ENCODE measurements at regions not wholly inside any gene's neighbourhood (a gene's known extent, or its start where the extent isn't known, plus 50 kb on each side); places are given as distances from the start of the nearest gene placed in this dataset.

- peak; percentile 65 for DNase-seq (ENCODE audit: low read depth)
Measured at GRCh38 chr11:106400949-106401570, 323.6 kb downstream of the AASDHPPT start.

- DNase-seq (ENCODE audit: low read depth) = no peak
Measured at GRCh38 chr11:106403751-106404150, 326.3 kb downstream of the AASDHPPT start.

GRCh38 chr11:106409222-106409621, 331.8 kb downstream of the AASDHPPT start:
- peak; percentile 43 for DNase-seq (ENCODE audit: low read depth)

GRCh38 chr11:106409671-106410070, 332.2 kb downstream of the AASDHPPT start:
- no peak for DNase-seq (ENCODE audit: low read depth)

- DNase-seq (ENCODE audit: low read depth) = no peak
Measured at GRCh38 chr11:106410902-106411301, 333.4 kb downstream of the AASDHPPT start.

GRCh38 chr11:106413222-106413621, 335.8 kb downstream of the AASDHPPT start:
- no peak for DNase-seq (ENCODE audit: low read depth)

GRCh38 chr11:106415510-106415909, 338.0 kb downstream of the AASDHPPT start:
- no peak for DNase-seq (ENCODE audit: low read depth)

- no peak for DNase-seq (ENCODE audit: low read depth)
Measured at GRCh38 chr11:106418791-106419190, 341.3 kb downstream of the AASDHPPT start.

- DNase-seq (ENCODE audit: low read depth) = peak; percentile 43
Measured at GRCh38 chr11:106420048-106420665, 342.7 kb downstream of the AASDHPPT start.

GRCh38 chr11:106420686-106421085, 343.2 kb downstream of the AASDHPPT start:
- no peak for DNase-seq (ENCODE audit: low read depth)

- DNase-seq (ENCODE audit: low read depth) = peak; percentile 15
Measured at GRCh38 chr11:106421676-106422292, 344.3 kb downstream of the AASDHPPT start.

- no peak for DNase-seq (ENCODE audit: low read depth)
Measured at GRCh38 chr11:106422583-106422982, 345.1 kb downstream of the AASDHPPT start.

- peak; percentile 69 for DNase-seq (ENCODE audit: low read depth)
Measured at GRCh38 chr11:106424111-106424510, 346.6 kb downstream of the AASDHPPT start.

- no peak for DNase-seq (ENCODE audit: low read depth)
Measured at GRCh38 chr11:106425819-106426218, 348.4 kb downstream of the AASDHPPT start.

GRCh38 chr11:106426696-106427095, 349.2 kb downstream of the AASDHPPT start:
- no peak for DNase-seq (ENCODE audit: low read depth)

GRCh38 chr11:106427736-106428135, 350.3 kb downstream of the AASDHPPT start:
- DNase-seq (ENCODE audit: low read depth) = no peak

- no peak for DNase-seq (ENCODE audit: low read depth)
Measured at GRCh38 chr11:106442032-106442431, 364.6 kb downstream of the AASDHPPT start.

GRCh38 chr11:106446302-106446701, 368.8 kb downstream of the AASDHPPT start:
- DNase-seq (ENCODE audit: low read depth) = no peak

GRCh38 chr11:106446955-106447354, 369.5 kb downstream of the AASDHPPT start:
- no peak for DNase-seq (ENCODE audit: low read depth)

- DNase-seq (ENCODE audit: low read depth) = no peak
Measured at GRCh38 chr11:106447631-106448191, 370.2 kb downstream of the AASDHPPT start.

GRCh38 chr11:106449763-106450162, 372.3 kb downstream of the AASDHPPT start:
- no peak for DNase-seq (ENCODE audit: low read depth)

- DNase-seq (ENCODE audit: low read depth) = no peak
Measured at GRCh38 chr11:106451228-106451922, 373.9 kb downstream of the AASDHPPT start.

- no peak for DNase-seq (ENCODE audit: low read depth)
Measured at GRCh38 chr11:106456647-106457046, 379.2 kb downstream of the AASDHPPT start.

Data from iris pigment epithelial cell (primary cell).